ENCODE measurements at regions not wholly inside any gene's neighbourhood (a gene's known extent, or its start where the extent isn't known, plus 50 kb on each side); places are given as distances from the start of the nearest gene placed in this dataset.

GRCh38 chr19:46911456-46911855, 50.7 kb downstream of the ARHGAP35 start:
- DNase-seq: no peak

GRCh38 chr19:46913198-46913851, 52.5 kb downstream of the ARHGAP35 start:
- DNase-seq: no peak

- no peak for DNase-seq
These were observed 53.1 kb downstream of the ARHGAP35 start for GRCh38 chr19:46913852-46914430.

GRCh38 chr19:46915386-46915785, 54.6 kb downstream of the ARHGAP35 start:
- no peak for DNase-seq

- DNase-seq: no peak
These were observed 56.2 kb downstream of the ARHGAP35 start for GRCh38 chr19:46917002-46917401.

GRCh38 chr19:46919324-46919723, 58.5 kb downstream of the ARHGAP35 start:
- no peak for DNase-seq

- no peak for DNase-seq
These were observed 59.6 kb downstream of the ARHGAP35 start for GRCh38 chr19:46920362-46920761.

- DNase-seq: no peak
These were observed 60.3 kb downstream of the ARHGAP35 start for GRCh38 chr19:46921071-46921470.

GRCh38 chr19:46922465-46922864, 61.7 kb downstream of the ARHGAP35 start:
- DNase-seq: no peak

- no peak for DNase-seq
These were observed 64.2 kb downstream of the ARHGAP35 start for GRCh38 chr19:46924874-46925547.

GRCh38 chr19:46925548-46925950, 64.8 kb downstream of the ARHGAP35 start:
- DNase-seq: no peak

- DNase-seq: no peak
These were observed 65.6 kb downstream of the ARHGAP35 start for GRCh38 chr19:46926170-46927071.

GRCh38 chr19:46927106-46927505, 66.3 kb downstream of the ARHGAP35 start:
- DNase-seq: no peak

GRCh38 chr19:46927893-46928292, 67.1 kb downstream of the ARHGAP35 start:
- DNase-seq: no peak

- no peak for DNase-seq
These were observed 68.2 kb downstream of the ARHGAP35 start for GRCh38 chr19:46928951-46929350.

GRCh38 chr19:46931202-46931601, 70.4 kb downstream of the ARHGAP35 start:
- DNase-seq: no peak

GRCh38 chr19:46932346-46932745, 71.5 kb downstream of the ARHGAP35 start:
- no peak for DNase-seq

GRCh38 chr19:46935066-46935663, 74.4 kb downstream of the ARHGAP35 start:
- DNase-seq: no peak

- DNase-seq: no peak
These were observed 76.3 kb upstream of the NPAS1 start for GRCh38 chr19:46943150-46943946.

GRCh38 chr19:46944123-46944748, 75.4 kb upstream of the NPAS1 start:
- DNase-seq: no peak

GRCh38 chr19:46944918-46945628, 74.6 kb upstream of the NPAS1 start:
- DNase-seq: peak; percentile 72
